ENCODE measurements at regions not wholly inside any gene's neighbourhood (a gene's known extent, or its start where the extent isn't known, plus 50 kb on each side); places are given as distances from the start of the nearest gene placed in this dataset.

DNA sequence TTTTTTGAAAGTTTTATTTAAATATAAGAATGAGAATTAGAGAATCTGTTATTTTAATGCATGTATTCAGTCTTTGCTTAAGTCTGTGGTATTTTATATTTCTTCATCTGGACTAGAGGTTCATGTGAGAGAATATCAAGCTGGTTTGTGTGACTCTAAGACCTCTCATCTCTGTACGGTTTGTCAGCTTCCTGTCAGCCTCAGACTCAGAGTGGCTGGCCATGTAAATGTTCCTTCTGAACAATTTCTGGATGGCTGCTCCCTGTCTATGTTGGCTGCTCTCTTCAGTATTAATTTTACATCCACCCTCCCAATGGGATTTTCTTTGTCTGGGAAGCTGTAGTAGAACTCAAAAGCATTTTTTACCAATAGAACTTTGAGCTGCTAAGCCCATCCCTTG lies 225.3 kb upstream of the THUMPD2 start:
- Histone ChIP-seq H2AFZ (ENCODE audit: control insufficient read depth, low read depth, low read length) (no peak overlapping the region), H3K36me3 (ENCODE audit: control insufficient read depth in 2 of 2, insufficient read depth in 2 of 2, low read length in 1 of 2) (no peaks in the 10 kb centered on the region), H3K9ac (ENCODE audit: control insufficient read depth, insufficient read depth, low read length) (no peak overlapping the region), H3K27me3 (replicated peaks in 1 of 2; ENCODE audit: control insufficient read depth in 2 of 2, insufficient read depth in 2 of 2, low read length in 1 of 2) (no peaks in the 10 kb centered on the region), H3K4me1 (ENCODE audit: control insufficient read depth, insufficient read depth, low read length) (no peaks in the 10 kb centered on the region), H3K9me3 (replicated peaks; ENCODE audit: control insufficient read depth, insufficient read depth, low read length) (no peaks in the 10 kb centered on the region), H3K27ac (ENCODE audit: control insufficient read depth, insufficient read depth) (no peak overlapping the region), H3K4me2 (ENCODE audit: control insufficient read depth, insufficient read depth) (no peak overlapping the region), H3K79me2 (ENCODE audit: control insufficient read depth, insufficient read depth, low read length) (no peaks in the 10 kb centered on the region), H4K20me1 (ENCODE audit: control insufficient read depth, insufficient read depth) (no peaks in the 10 kb centered on the region), H3K4me3 (no peak overlapping the region)
- no peak for ATAC-seq
- ChIA-PET RAD21 (ENCODE audit: unreplicated experiment) (no interaction called here), CTCF (no interaction called here), SMC1A (ENCODE audit: uncharacterized antibody, unreplicated experiment) (no interaction called here), POLR2A (no interaction called here)
- intact Hi-C loops (cut with micrococcal nuclease; ENCODE audit: unreplicated experiment) (no loop called here), in situ Hi-C loops (cut with MboI) (no loop called here)
- no peak for DNase-seq (ENCODE audit: low read depth, low spot score)
- TF ChIP-seq WRNIP1 (IDR thresholded peaks at IDR 0.05; ENCODE audit: borderline replicate concordance, low read depth, low read length) (no peak), NFYB (IDR thresholded peaks at IDR 0.05; ENCODE audit: insufficient read depth, low read depth, low read length) (no peak), RFX5 (IDR thresholded peaks at IDR 0.05; ENCODE audit: low read depth, low read length) (no peak), CREM (IDR thresholded peaks at IDR 0.05; ENCODE audit: low read depth) (no peak), NR2C2 (IDR thresholded peaks at IDR 0.05; ENCODE audit: borderline replicate concordance, control insufficient read depth, insufficient read length, low read depth) (no peak)
- TF ChIP-seq, protein P1, sequence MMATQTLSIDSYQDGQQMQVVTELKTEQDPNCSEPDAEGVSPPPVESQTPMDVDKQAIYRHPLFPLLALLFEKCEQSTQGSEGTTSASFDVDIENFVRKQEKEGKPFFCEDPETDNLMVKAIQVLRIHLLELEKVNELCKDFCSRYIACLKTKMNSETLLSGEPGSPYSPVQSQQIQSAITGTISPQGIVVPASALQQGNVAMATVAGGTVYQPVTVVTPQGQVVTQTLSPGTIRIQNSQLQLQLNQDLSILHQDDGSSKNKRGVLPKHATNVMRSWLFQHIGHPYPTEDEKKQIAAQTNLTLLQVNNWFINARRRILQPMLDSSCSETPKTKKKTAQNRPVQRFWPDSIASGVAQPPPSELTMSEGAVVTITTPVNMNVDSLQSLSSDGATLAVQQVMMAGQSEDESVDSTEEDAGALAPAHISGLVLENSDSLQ (IDR thresholded peaks at IDR 0.05): no peak
- WGBS (ENCODE audit: insufficient coverage, insufficient replicate concordance, low lambda C conversion rate, missing lambda C conversion rate): 0% methylated on average over 1 of the region's 1 CpG
- no TSS peak for BruUV-seq (replicated peaks)
- FAIRE-seq: no peak

- WGBS (ENCODE audit: insufficient coverage, insufficient replicate concordance, low lambda C conversion rate, missing lambda C conversion rate): 63% methylated on average over 3 of the region's 3 CpGs
- ChIA-PET SMC1A (ENCODE audit: uncharacterized antibody, unreplicated experiment) (no interaction called here), CTCF (no interaction called here), POLR2A (no interaction called here), RAD21 (ENCODE audit: unreplicated experiment) (no interaction called here)
- no peaks in the 10 kb centered on the region for H3K36me3 ChIP-seq (ENCODE audit: control insufficient read depth in 2 of 2, insufficient read depth in 2 of 2, low read length in 1 of 2)
- H3K4me3 ChIP-seq: no peak overlapping the region
- no peaks in the 10 kb centered on the region for H3K79me2 ChIP-seq (ENCODE audit: control insufficient read depth, insufficient read depth, low read length)
- in situ Hi-C loops (cut with MboI): no loop called here
- H3K9ac ChIP-seq (ENCODE audit: control insufficient read depth, insufficient read depth, low read length): no peak overlapping the region
- FAIRE-seq (no peak), ATAC-seq (no peak), DNase-seq (ENCODE audit: low read depth, low spot score) (no peak)
- H3K4me2 ChIP-seq (ENCODE audit: control insufficient read depth, insufficient read depth): no peak overlapping the region
- no peaks in the 10 kb centered on the region for H3K27me3 ChIP-seq (replicated peaks in 1 of 2; ENCODE audit: control insufficient read depth in 2 of 2, insufficient read depth in 2 of 2, low read length in 1 of 2)
- intact Hi-C loops (cut with micrococcal nuclease; ENCODE audit: unreplicated experiment): no loop called here
- BruUV-seq (replicated peaks): no TSS peak
- TF ChIP-seq POU2F2 (IDR thresholded peaks at IDR 0.05; ENCODE audit: borderline replicate concordance, low read depth, low read length) (no peak), CBX3 (IDR thresholded peaks at IDR 0.05; ENCODE audit: borderline replicate concordance, low read depth) (no peak), KAT2A (conservative IDR thresholded peaks at IDR 0.05; ENCODE audit: control insufficient read depth, low read depth, low read length) (no peak), TCF7 (IDR thresholded peaks at IDR 0.05; ENCODE audit: borderline replicate concordance) (no peak)
- no peak overlapping the region for H3K27ac ChIP-seq (ENCODE audit: control insufficient read depth, insufficient read depth)
- no peaks in the 10 kb centered on the region for H3K9me3 ChIP-seq (replicated peaks; ENCODE audit: control insufficient read depth, insufficient read depth, low read length)
- no peak overlapping the region for H2AFZ ChIP-seq (ENCODE audit: control insufficient read depth, low read depth, low read length)
- no peaks in the 10 kb centered on the region for H3K4me1 ChIP-seq (ENCODE audit: control insufficient read depth, insufficient read depth, low read length)
- no peaks in the 10 kb centered on the region for H4K20me1 ChIP-seq (ENCODE audit: control insufficient read depth, insufficient read depth)
Measured at GRCh38 chr2:40002339-40002738, 223.3 kb upstream of the THUMPD2 start.

Data from GM12878 (cell line).